OCI-LY3 (cell line): ENCODE measurements at regions not wholly inside any gene's neighbourhood (a gene's known extent, or its start where the extent isn't known, plus 50 kb on each side); places are given as distances from the start of the nearest gene placed in this dataset.

ENCODE experiments used
- CTCF ChIP-seq: fragments of 200-600, 300-600 bp; sonication (generic); IDR thresholded peaks from 2 replicates; pipeline ENCODE4 v1.5.1; 2014; ENCODE audit warnings: antibody characterized with exemption, low read length, low read depth
- EZH2phosphoT487 ChIP-seq: fragments of 200-600 bp; shearing (Covaris generic); IDR thresholded peaks from 2 replicates; pipeline ENCODE4 v1.6.1; 2018; ENCODE audit warnings: antibody characterized with exemption, mixed run types, low read depth

DNA sequence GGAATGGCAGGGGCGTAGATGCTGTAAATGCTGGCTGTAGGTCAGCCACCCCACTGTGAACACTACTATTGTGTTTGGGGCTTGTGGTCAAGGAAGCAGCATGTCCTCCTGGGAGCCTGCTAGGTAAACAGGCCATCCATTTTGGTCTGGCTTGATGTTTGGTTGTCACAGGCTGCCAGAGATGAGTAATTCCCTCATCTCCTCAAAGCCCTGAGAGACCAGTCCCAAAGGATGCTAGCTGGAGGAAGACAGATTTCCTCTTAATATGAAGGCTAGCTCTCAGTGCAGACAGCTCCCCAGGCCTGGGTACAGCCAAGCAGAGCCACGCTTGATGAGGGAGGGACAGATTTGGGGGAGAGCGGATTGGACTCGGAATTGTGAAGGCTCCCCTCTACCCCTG, 72.5 kb upstream of the MAP1B start:
- TF ChIP-seq CTCF (no peak), EZH2phosphoT487 (no peak)
